Panc1 (cell line): ENCODE measurements at regions not wholly inside any gene's neighbourhood (a gene's known extent, or its start where the extent isn't known, plus 50 kb on each side); places are given as distances from the start of the nearest gene placed in this dataset.

Source experiments
- ATAC-seq: fragments of 200-7000 bp; cut with Tn5 transposase; 2 replicates; pipeline ENCODE4 v1.9.1; 2020; ENCODE audit warnings: mild to moderate bottlenecking, moderate library complexity
- BruUV-seq: library from RNA; stranded (reverse); fragments of 400-500 nt; replicated peaks from 2 replicates; lab custom pipeline; 2021; lab: Mats Ljungman, UMichigan
- CTCF ChIA-PET: fragments of 300-600 bp; sonication (Branson Sonifier 250); formaldehyde crosslinking; loops from one replicate; lab custom pipeline; 2022; ENCODE audit warnings: antibody characterized with exemption; lab: Charles Lee
- POLR2A ChIA-PET: fragments of 300-600 bp; sonication (Branson Sonifier 250); formaldehyde crosslinking; loops from one replicate; lab custom pipeline; 2022; ENCODE audit warnings: antibody characterized with exemption; lab: Charles Lee
- DNase-seq: peaks from one replicate; pipeline ENCODE4 v3.0.0-alpha.2; 2010; ENCODE audit warnings: low read depth, low spot score
- H3K27ac ChIP-seq: 2 replicates; pipeline ENCODE4 v1.5.1; 2011; ENCODE audit warnings: mild to moderate bottlenecking, low read length, inconsistent platforms
- H3K27me3 ChIP-seq: fragments of 200-500 bp; sonication (Bioruptor generic); 2 replicates; pipeline ENCODE4 v1.6.0; 2014; ENCODE audit warnings: low read length, inconsistent platforms; ENCODE audit not compliant: control insufficient read depth, insufficient read depth
- H3K36me3 ChIP-seq: fragments of 200-500 bp; sonication (Bioruptor generic); 2 replicates; pipeline ENCODE4 v1.5.1; 2014; ENCODE audit warnings: inconsistent platforms, mild to moderate bottlenecking, low read length, moderate library complexity; ENCODE audit not compliant: control insufficient read depth, insufficient read depth
- H3K4me1 ChIP-seq: 2 replicates; pipeline ENCODE4 v1.5.1; 2011; ENCODE audit warnings: inconsistent platforms, mild to moderate bottlenecking, low read length, moderate library complexity; ENCODE audit not compliant: control insufficient read depth, insufficient read depth
- H3K4me3 ChIP-seq, 2 experiments: 2 replicates each; pipeline ENCODE4 v1.5.1; 2011 to 2012; ENCODE audit warnings: low read depth in 2 of 2, low read length in 2 of 2, mild to moderate bottlenecking in 2 of 2, inconsistent platforms in 1 of 2, moderate library complexity in 1 of 2
- H3K9me3 ChIP-seq: fragments of 200-500 bp; sonication (Bioruptor generic); 2 replicates; pipeline ENCODE4 v1.5.1; 2014; ENCODE audit warnings: low read depth, mild to moderate bottlenecking, inconsistent platforms, low read length, moderate library complexity; ENCODE audit not compliant: control insufficient read depth, insufficient read depth
- CTCF ChIP-seq: fragments of 450-650 bp; IDR thresholded peaks from 2 replicates; pipeline ENCODE4 v1.5.1; 2017; ENCODE audit warnings: mild to moderate bottlenecking
- POLR2AphosphoS5 ChIP-seq: IDR thresholded peaks from 2 replicates; pipeline ENCODE4 v1.6.1; 2012; ENCODE audit warnings: mild to moderate bottlenecking, low read depth, low read length, moderate library complexity
- REST ChIP-seq, 2 experiments: IDR thresholded peaks; 2 replicates each; pipeline ENCODE4 v1.6.1; 2011 to 2012; ENCODE audit warnings: low read depth in 2 of 2, control low read depth in 1 of 2, low read length in 1 of 2, mild to moderate bottlenecking in 1 of 2, moderate library complexity in 1 of 2; ENCODE audit not compliant: insufficient read depth in 1 of 2
- SIN3A ChIP-seq: IDR thresholded peaks from 2 replicates; pipeline ENCODE4 v1.6.1; 2012; ENCODE audit warnings: low read depth, mild to moderate bottlenecking, low read length, moderate library complexity, borderline replicate concordance; ENCODE audit not compliant: insufficient read depth
- TCF7L2 ChIP-seq: IDR thresholded peaks from 2 replicates; pipeline ENCODE4 v1.6.1; 2011; ENCODE audit warnings: mild to moderate bottlenecking, low read depth, low read length, inconsistent platforms
- in situ Hi-C: cut with HindIII; loops from 2 replicates; pipeline ENCODE4 v1.10.0; 2016; ENCODE audit warnings: low sequenced_read_pairs, low pct_unique_long_range_greater_than_20kb
- intact Hi-C: fragments of 100-400 bp; cut with micrococcal nuclease; formaldehyde crosslinking; loops from one replicate; pipeline ENCODE4 v1.10.0; 2022; ENCODE audit not compliant: unreplicated experiment

- no peaks in the 10 kb centered on the region for H3K4me1 ChIP-seq
- no TSS peak for BruUV-seq
- ATAC-seq (no peak), DNase-seq (no peak)
- intact Hi-C loops, result no loop called here
- H3K36me3 ChIP-seq, result no peaks in the 10 kb centered on the region
- TF ChIP-seq CTCF (no peak), POLR2AphosphoS5 (no peak), TCF7L2 (no peak), REST (IDR thresholded peaks at IDR 0.05; ENCODE audit: insufficient read depth in 1 of 2, low read depth in 2 of 2, low read length in 1 of 2) (no peak), SIN3A (no peak)
- H3K4me3 ChIP-seq, result no peak overlapping the region
- H3K27me3 ChIP-seq, result no peaks in the 10 kb centered on the region
- no peaks in the 10 kb centered on the region for H3K9me3 ChIP-seq
- ChIA-PET POLR2A (no interaction called here), CTCF (no interaction called here)
- no peak overlapping the region for H3K27ac ChIP-seq
- in situ Hi-C loops, result no loop called here
These were observed 181.0 kb upstream of the PRICKLE2 start for GRCh38 chr3:64406271-64406670.

- no peak for DNase-seq
- ChIA-PET POLR2A (no interaction called here), CTCF (no interaction called here)
- no peak overlapping the region for H3K27ac ChIP-seq
- in situ Hi-C loops, result no loop called here
- H3K4me1 ChIP-seq, result no peaks in the 10 kb centered on the region
- BruUV-seq, result no TSS peak
- ATAC-seq, result no peak
- no peak overlapping the region for H3K4me3 ChIP-seq
- intact Hi-C loops, result no loop called here
- H3K27me3 ChIP-seq, result no peaks in the 10 kb centered on the region
- TF ChIP-seq REST (IDR thresholded peaks at IDR 0.05; ENCODE audit: insufficient read depth in 1 of 2, low read depth in 2 of 2, low read length in 1 of 2) (no peak), CTCF (no peak), POLR2AphosphoS5 (no peak), SIN3A (no peak), TCF7L2 (no peak)
- H3K36me3 ChIP-seq, result no peaks in the 10 kb centered on the region
- no peaks in the 10 kb centered on the region for H3K9me3 ChIP-seq
These were observed 180.1 kb upstream of the PRICKLE2 start for GRCh38 chr3:64405211-64405835.
